Fibroblast of lung (primary cell): ENCODE measurements at regions not wholly inside any gene's neighbourhood (a gene's known extent, or its start where the extent isn't known, plus 50 kb on each side); places are given as distances from the start of the nearest gene placed in this dataset.

Experiments
- DNase-seq, 2 donors: peaks; one replicate each; pipeline versions ENCODE4 v3.0.0 to v3.0.0-alpha.2; 2010; ENCODE audit warnings: low read depth in 2 of 2
- H2AFZ ChIP-seq: 2 replicates; pipeline ENCODE4 v1.5.1; 2012; ENCODE audit warnings: low read length, control low read depth, inconsistent platforms
- H3K27ac ChIP-seq: 2 replicates; pipeline ENCODE4 v1.5.1; 2011; ENCODE audit warnings: low read length, control low read depth; ENCODE audit not compliant: insufficient read depth
- H3K27me3 ChIP-seq: 2 replicates; pipeline ENCODE4 v1.5.1; 2011; ENCODE audit warnings: mild to moderate bottlenecking, low read length; ENCODE audit not compliant: control insufficient read depth, insufficient read depth
- H3K36me3 ChIP-seq: 2 replicates; pipeline ENCODE4 v1.5.1; 2011; ENCODE audit warnings: low read length; ENCODE audit not compliant: control insufficient read depth, insufficient read depth
- H3K4me1 ChIP-seq: 2 replicates; pipeline ENCODE4 v1.5.1; 2011; ENCODE audit warnings: low read length; ENCODE audit not compliant: control insufficient read depth, insufficient read depth; ENCODE audit errors: extremely low read depth
- H3K4me2 ChIP-seq: 2 replicates; pipeline ENCODE4 v1.5.1; 2011; ENCODE audit warnings: low read length, control low read depth; ENCODE audit not compliant: insufficient read depth; ENCODE audit errors: extremely low read depth
- H3K4me3 ChIP-seq, 4 experiments: fragments of 200-600 bp in 1 of 4; sonication (generic) in 1 of 4; replicated peaks in 1 of 4; 2 replicates each; pipeline ENCODE4 v1.5.1; 2011 to 2016; ENCODE audit warnings: low read length in 4 of 4, low read depth in 3 of 4, mild to moderate bottlenecking in 3 of 4, control low read depth in 2 of 4, inconsistent platforms in 1 of 4, mixed read lengths in 1 of 4; ENCODE audit not compliant: insufficient read depth in 1 of 4; ENCODE audit errors: control extremely low read depth in 1 of 4
- H3K79me2 ChIP-seq: 2 replicates; pipeline ENCODE4 v1.5.1; 2012; ENCODE audit warnings: mild to moderate bottlenecking, low read length, inconsistent platforms; ENCODE audit not compliant: control insufficient read depth, insufficient read depth
- H3K9ac ChIP-seq: 2 replicates; pipeline ENCODE4 v1.5.1; 2011; ENCODE audit warnings: mild to moderate bottlenecking, low read length, control low read depth; ENCODE audit not compliant: insufficient read depth
- H3K9me3 ChIP-seq: 2 replicates; pipeline ENCODE4 v1.5.1; 2012; ENCODE audit warnings: low read depth, low read length; ENCODE audit not compliant: control insufficient read depth, insufficient read depth
- H4K20me1 ChIP-seq: 2 replicates; pipeline ENCODE4 v1.5.1; 2011; ENCODE audit warnings: low read length; ENCODE audit not compliant: control insufficient read depth, insufficient read depth; ENCODE audit errors: extremely low read depth
- CTCF ChIP-seq, 2 donors: IDR thresholded peaks in 1 of 2; conservative IDR thresholded peaks in 1 of 2; 1 replicate in 1 of 2; 2 replicates in 1 of 2; pipeline ENCODE4 v1.5.1; 2011 to 2012; ENCODE audit warnings: low read length in 2 of 2, control low read depth in 1 of 2, inconsistent platforms in 1 of 2, low read depth in 1 of 2, mild to moderate bottlenecking in 1 of 2
- EZH2 ChIP-seq: IDR thresholded peaks from 2 replicates; pipeline ENCODE4 v1.5.1; 2012; ENCODE audit warnings: low read length, control low read depth, mild to moderate bottlenecking; ENCODE audit errors: missing control alignments

GRCh38 chr16:80489173-80489572 lies 51.6 kb upstream of the DYNLRB2 start:
- H4K20me1 ChIP-seq: no peaks in the 10 kb centered on the region
- DNase-seq: no peak
- H3K36me3 ChIP-seq: no peaks in the 10 kb centered on the region
- no peak overlapping the region for H3K27ac ChIP-seq
- H3K9me3 ChIP-seq: no peaks in the 10 kb centered on the region
- TF ChIP-seq EZH2 (no peak), CTCF (conservative IDR thresholded peaks at IDR 0.05 in 1 of 2, IDR thresholded peaks at IDR 0.05 in 1 of 2; ENCODE audit: low read depth in 1 of 2, low read length in 2 of 2) (no peak)
- H3K27me3 ChIP-seq: no peaks in the 10 kb centered on the region
- H3K4me3 ChIP-seq: no peak overlapping the region
- no peak overlapping the region for H3K4me2 ChIP-seq
- no peaks in the 10 kb centered on the region for H3K4me1 ChIP-seq
- no peak overlapping the region for H2AFZ ChIP-seq
- H3K9ac ChIP-seq: no peak overlapping the region
- H3K79me2 ChIP-seq: no peaks in the 10 kb centered on the region

GRCh38 chr16:80488167-80488566 lies 52.6 kb upstream of the DYNLRB2 start:
- Histone ChIP-seq H3K9ac (no peak overlapping the region), H3K79me2 (no peaks in the 10 kb centered on the region)
- DNase-seq: no peak

GRCh38 chr16:80480664-80481063 lies 60.1 kb upstream of the DYNLRB2 start:
- no peaks in the 10 kb centered on the region for H3K79me2 ChIP-seq
- H3K4me3 ChIP-seq: no peak overlapping the region
- no peak overlapping the region for H3K4me2 ChIP-seq
- H3K9ac ChIP-seq: no peak overlapping the region
- DNase-seq: no peak
- TF ChIP-seq EZH2: no peak
- H3K4me1 ChIP-seq: no peaks in the 10 kb centered on the region
- H3K9me3 ChIP-seq: no peaks in the 10 kb centered on the region
- no peaks in the 10 kb centered on the region for H4K20me1 ChIP-seq
- no peak overlapping the region for H3K27ac ChIP-seq
- no peak overlapping the region for H2AFZ ChIP-seq
- H3K36me3 ChIP-seq: no peaks in the 10 kb centered on the region
- no peaks in the 10 kb centered on the region for H3K27me3 ChIP-seq

More at GRCh38 chr16:80488167-80488566, 52.6 kb upstream of the DYNLRB2 start:
- Histone ChIP-seq H3K36me3 (no peaks in the 10 kb centered on the region), H3K4me2 (no peak overlapping the region), H3K4me1 (no peaks in the 10 kb centered on the region), H3K27ac (no peak overlapping the region), H2AFZ (no peak overlapping the region), H4K20me1 (no peaks in the 10 kb centered on the region), H3K27me3 (no peaks in the 10 kb centered on the region), H3K4me3 (no peak overlapping the region), H3K9me3 (no peaks in the 10 kb centered on the region)
- no peak for TF ChIP-seq CTCF (conservative IDR thresholded peaks at IDR 0.05 in 1 of 2, IDR thresholded peaks at IDR 0.05 in 1 of 2; ENCODE audit: low read depth in 1 of 2, low read length in 2 of 2)
- TF ChIP-seq EZH2: no peak

DNA sequence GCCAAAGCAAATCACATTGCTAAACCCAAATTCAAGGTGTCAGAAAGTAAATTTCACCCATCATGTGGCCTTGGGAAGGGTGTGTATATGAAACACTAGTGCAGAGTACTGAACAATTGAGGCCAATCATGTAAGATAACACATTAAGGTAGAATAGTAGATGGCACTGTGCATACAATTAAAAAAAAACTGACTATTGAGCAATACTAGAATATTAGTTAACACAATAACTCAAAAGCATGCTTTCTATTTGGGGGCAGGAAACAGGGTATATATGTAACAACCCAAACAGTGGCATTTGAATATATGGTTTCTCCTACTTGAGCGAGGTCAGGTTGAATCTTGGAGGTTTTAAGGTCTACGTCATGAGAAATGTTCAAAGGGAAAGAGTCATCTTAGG lies 63.0 kb upstream of the DYNLRB2 start:
- Histone ChIP-seq H3K4me1 (no peaks in the 10 kb centered on the region), H3K4me3 (no peak overlapping the region), H3K27ac (no peak overlapping the region), H3K9ac (no peak overlapping the region), H3K9me3 (no peaks in the 10 kb centered on the region), H3K36me3 (no peaks in the 10 kb centered on the region), H4K20me1 (no peaks in the 10 kb centered on the region), H3K27me3 (no peaks in the 10 kb centered on the region), H2AFZ (no peak overlapping the region), H3K79me2 (no peaks in the 10 kb centered on the region), H3K4me2 (no peak overlapping the region)
- TF ChIP-seq EZH2 (no peak), CTCF (conservative IDR thresholded peaks at IDR 0.05 in 1 of 2, IDR thresholded peaks at IDR 0.05 in 1 of 2; ENCODE audit: low read depth in 1 of 2, low read length in 2 of 2) (no peak)
- no peak for DNase-seq
